ENCODE measurements at regions not wholly inside any gene's neighbourhood (a gene's known extent, or its start where the extent isn't known, plus 50 kb on each side); places are given as distances from the start of the nearest gene placed in this dataset.

DNA sequence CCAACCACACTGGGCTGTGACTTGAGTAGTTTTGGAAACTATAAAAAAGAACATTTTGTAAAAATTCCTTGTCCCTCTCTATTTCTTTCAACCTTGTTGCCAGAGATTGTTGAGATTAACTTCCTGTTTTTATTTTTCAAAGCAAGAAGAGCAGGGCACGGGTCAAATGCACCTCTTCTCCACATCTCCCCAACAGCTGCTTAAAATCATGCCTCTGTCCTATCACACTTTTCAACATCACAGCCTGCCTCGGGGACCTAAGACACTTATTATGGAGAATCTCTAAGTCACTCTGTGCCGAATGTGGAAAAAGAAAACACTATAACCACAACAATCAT, 280.3 kb upstream of the TNC start:
- no peaks in the 10 kb centered on the region for H3K27me3 ChIP-seq (replicated peaks; ENCODE audit: control insufficient read depth, insufficient read depth, low read length)

DNA sequence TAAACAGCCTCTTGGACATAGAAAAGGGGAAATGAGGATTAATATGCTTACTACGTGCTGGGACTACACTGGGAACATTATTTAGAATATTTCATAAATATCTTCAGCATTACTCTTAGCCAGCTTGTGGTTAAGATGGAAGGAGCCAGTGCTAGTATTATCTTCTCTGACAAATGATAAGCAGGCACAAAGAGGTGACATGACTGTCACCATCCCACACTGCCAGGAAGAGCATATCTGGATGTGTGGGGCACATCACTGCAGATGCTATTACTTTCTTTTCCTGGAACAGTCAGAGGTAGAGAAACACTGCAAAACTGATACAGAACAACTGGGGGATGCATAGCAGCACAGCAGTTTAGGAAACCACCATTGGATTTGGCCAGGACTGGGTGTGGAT, 281.0 kb upstream of the TNC start:
- no peak overlapping the region for H3K4me3 ChIP-seq (replicated peaks; ENCODE audit: low read depth, low read length)
- no peaks in the 10 kb centered on the region for H3K36me3 ChIP-seq (ENCODE audit: control insufficient read depth, insufficient read depth, low read length)
- TF ChIP-seq, protein P1, sequence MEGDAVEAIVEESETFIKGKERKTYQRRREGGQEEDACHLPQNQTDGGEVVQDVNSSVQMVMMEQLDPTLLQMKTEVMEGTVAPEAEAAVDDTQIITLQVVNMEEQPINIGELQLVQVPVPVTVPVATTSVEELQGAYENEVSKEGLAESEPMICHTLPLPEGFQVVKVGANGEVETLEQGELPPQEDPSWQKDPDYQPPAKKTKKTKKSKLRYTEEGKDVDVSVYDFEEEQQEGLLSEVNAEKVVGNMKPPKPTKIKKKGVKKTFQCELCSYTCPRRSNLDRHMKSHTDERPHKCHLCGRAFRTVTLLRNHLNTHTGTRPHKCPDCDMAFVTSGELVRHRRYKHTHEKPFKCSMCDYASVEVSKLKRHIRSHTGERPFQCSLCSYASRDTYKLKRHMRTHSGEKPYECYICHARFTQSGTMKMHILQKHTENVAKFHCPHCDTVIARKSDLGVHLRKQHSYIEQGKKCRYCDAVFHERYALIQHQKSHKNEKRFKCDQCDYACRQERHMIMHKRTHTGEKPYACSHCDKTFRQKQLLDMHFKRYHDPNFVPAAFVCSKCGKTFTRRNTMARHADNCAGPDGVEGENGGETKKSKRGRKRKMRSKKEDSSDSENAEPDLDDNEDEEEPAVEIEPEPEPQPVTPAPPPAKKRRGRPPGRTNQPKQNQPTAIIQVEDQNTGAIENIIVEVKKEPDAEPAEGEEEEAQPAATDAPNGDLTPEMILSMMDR (IDR thresholded peaks at IDR 0.05; ENCODE audit: insufficient read depth, low read length, poor library complexity, severe bottlenecking): no peak
- DNase-seq (ENCODE audit: extremely low read depth, insufficient read length): no peak
- H3K27me3 ChIP-seq (replicated peaks; ENCODE audit: control insufficient read depth, insufficient read depth, low read length): no peaks in the 10 kb centered on the region

More for the DNA sequence above, 280.3 kb upstream of the TNC start:
- TF ChIP-seq, protein P1 (IDR thresholded peaks at IDR 0.05; ENCODE audit: insufficient read depth, low read length, poor library complexity, severe bottlenecking): no peak
- no peak for DNase-seq (ENCODE audit: extremely low read depth, insufficient read length)
- Histone ChIP-seq H3K4me3 (replicated peaks; ENCODE audit: low read depth, low read length) (no peak overlapping the region), H3K36me3 (ENCODE audit: control insufficient read depth, insufficient read depth, low read length) (no peaks in the 10 kb centered on the region)

DNA sequence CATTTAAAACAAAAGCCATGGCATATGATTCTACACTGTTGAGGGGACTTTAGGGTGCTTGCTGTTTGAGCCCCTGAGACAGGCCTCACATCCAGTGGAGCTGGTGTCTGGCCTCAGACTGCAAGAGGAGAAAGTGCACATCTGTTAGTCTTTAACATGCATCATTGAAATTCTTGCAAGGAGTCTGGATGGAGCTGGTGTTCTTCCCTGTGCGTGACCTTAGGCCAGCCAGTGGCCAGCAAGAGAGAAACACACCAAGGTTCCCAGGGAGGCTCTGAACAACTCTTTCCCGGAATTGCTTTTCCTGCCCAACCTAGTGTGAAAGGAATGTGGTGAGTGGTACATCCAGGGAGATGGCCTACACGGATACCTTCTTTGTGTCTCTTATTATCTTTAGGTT, 282.8 kb upstream of the TNC start:
- Histone ChIP-seq H3K4me3 (replicated peaks; ENCODE audit: low read depth, low read length) (no peak overlapping the region), H3K27me3 (replicated peaks; ENCODE audit: control insufficient read depth, insufficient read depth, low read length) (no peaks in the 10 kb centered on the region), H3K36me3 (ENCODE audit: control insufficient read depth, insufficient read depth, low read length) (no peaks in the 10 kb centered on the region)
- no peak for DNase-seq (ENCODE audit: extremely low read depth, insufficient read length)
- TF ChIP-seq, protein P1 (IDR thresholded peaks at IDR 0.05; ENCODE audit: insufficient read depth, low read length, poor library complexity, severe bottlenecking): no peak

DNA sequence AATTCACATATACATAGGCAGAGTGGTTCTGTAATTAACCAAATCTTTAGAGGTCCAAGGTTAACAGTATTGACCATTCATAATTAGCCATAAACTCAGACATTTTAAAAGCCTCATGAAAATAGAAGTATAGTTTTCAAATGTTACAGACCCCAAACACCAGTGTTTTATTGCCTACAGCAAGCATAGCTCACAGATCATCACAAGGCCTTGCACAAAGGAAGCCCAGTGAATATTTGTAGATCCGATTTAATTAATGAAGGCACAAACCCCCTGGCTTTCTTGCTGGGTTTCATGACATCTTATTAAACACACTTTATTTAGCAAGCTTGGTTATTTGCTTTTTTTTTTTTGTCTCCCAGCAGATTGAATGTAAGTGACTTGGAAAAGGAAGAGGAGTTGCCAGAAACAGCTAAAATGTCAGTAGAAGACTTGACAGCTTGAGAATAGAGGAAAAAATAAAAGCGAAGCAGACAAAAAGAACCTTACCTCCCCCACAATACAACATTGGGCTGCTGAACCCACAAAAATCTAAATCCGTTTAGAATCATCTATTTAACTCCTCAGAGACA, 283.9 kb upstream of the TNC start:
- no peak for DNase-seq (ENCODE audit: extremely low read depth, insufficient read length)
- no peak overlapping the region for H3K4me3 ChIP-seq (replicated peaks; ENCODE audit: low read depth, low read length)
- no peaks in the 10 kb centered on the region for H3K27me3 ChIP-seq (replicated peaks; ENCODE audit: control insufficient read depth, insufficient read depth, low read length)
- no peaks in the 10 kb centered on the region for H3K36me3 ChIP-seq (ENCODE audit: control insufficient read depth, insufficient read depth, low read length)
- TF ChIP-seq, protein P1 (IDR thresholded peaks at IDR 0.05; ENCODE audit: insufficient read depth, low read length, poor library complexity, severe bottlenecking): no peak

DNA sequence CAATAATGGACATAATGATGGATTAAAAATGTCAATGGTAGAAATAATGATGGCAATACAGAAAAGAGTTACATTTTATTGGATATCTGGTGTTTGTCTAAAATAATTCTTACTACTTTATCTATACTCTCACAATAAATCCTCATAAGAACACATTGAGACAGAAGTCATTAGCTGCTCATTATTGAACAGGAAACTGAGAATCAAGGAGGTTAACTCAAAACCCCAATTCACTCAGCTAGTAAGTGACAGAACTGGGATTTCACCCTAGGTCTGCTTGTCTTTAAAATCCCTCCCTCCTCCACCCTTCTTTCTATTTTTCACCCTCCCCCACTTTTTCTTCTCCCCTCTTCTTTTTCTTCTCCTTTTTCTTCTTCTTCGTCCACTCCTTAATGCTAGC, 285.8 kb upstream of the TNC start:
- Histone ChIP-seq H3K36me3 (ENCODE audit: control insufficient read depth, insufficient read depth, low read length) (no peaks in the 10 kb centered on the region), H3K4me3 (replicated peaks; ENCODE audit: low read depth, low read length) (no peak overlapping the region), H3K27me3 (replicated peaks; ENCODE audit: control insufficient read depth, insufficient read depth, low read length) (no peaks in the 10 kb centered on the region)
- DNase-seq (ENCODE audit: extremely low read depth, insufficient read length): no peak
- TF ChIP-seq, protein P1 (IDR thresholded peaks at IDR 0.05; ENCODE audit: insufficient read depth, low read length, poor library complexity, severe bottlenecking): no peak

DNA sequence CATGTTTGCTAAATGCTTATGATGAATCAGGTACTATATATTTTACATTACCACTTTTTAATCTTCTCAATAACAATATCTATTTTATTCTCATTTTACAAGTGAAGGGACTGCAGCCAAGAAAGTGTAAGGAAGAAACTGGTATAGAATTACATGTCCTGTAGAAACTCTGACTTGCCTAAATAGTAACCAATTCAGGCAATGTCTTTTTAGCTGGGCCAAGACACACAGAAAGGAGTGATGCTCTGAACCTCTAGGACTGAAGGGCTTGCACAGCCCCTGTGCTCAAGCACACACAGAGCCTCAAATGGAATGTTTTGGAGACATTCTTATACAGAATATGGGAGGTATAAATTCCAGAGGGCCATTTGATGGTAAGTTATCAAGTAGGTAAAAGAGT, 286.4 kb upstream of the TNC start:
- Histone ChIP-seq H3K27me3 (replicated peaks; ENCODE audit: control insufficient read depth, insufficient read depth, low read length) (no peaks in the 10 kb centered on the region), H3K4me3 (replicated peaks; ENCODE audit: low read depth, low read length) (no peak overlapping the region), H3K36me3 (ENCODE audit: control insufficient read depth, insufficient read depth, low read length) (no peaks in the 10 kb centered on the region)
- TF ChIP-seq, protein P1 (IDR thresholded peaks at IDR 0.05; ENCODE audit: insufficient read depth, low read length, poor library complexity, severe bottlenecking): no peak
- DNase-seq (ENCODE audit: extremely low read depth, insufficient read length): no peak

Data from GM06990 (cell line).